ENCODE measurements at regions not wholly inside any gene's neighbourhood (a gene's known extent, or its start where the extent isn't known, plus 50 kb on each side); places are given as distances from the start of the nearest gene placed in this dataset.

DNA sequence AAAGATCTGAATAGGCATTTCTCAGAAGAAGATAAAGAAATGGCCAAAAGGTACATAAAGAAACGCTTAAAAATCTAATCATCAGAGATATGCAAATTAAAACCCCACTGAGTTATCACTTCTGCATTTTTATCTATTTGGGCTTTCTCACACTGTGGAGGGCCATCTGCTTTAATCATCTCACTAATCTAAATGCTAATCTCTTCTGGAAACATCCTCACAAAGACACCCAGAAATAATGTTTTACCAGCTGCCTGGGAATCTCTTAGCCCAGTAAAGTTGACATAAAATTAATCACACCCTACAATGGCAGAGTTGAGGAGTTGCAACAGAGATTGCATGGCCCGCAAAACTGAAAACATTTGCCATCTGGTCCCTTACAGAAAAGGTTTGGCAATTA is 407.9 kb upstream of the CYLC2 start:
- Histone ChIP-seq H3K4me3 (replicated peaks; ENCODE audit: insufficient read depth, low read length) (no peak overlapping the region), H3K27me3 (ENCODE audit: insufficient read depth, poor library complexity, severe bottlenecking) (no peaks in the 10 kb centered on the region), H3K27ac (replicated peaks) (no peak overlapping the region)
- DNase-seq (ENCODE audit: low read depth in 1 of 2, low spot score in 1 of 2), result no peak
- TF ChIP-seq SPI1 (IDR thresholded peaks at IDR 0.05; ENCODE audit: borderline replicate concordance, low read depth), result no peak
- no peak for TF ChIP-seq GABPA (IDR thresholded peaks at IDR 0.05; ENCODE audit: low read depth)
- TF ChIP-seq POLR2AphosphoS5 (IDR thresholded peaks at IDR 0.05; ENCODE audit: low read depth), result no peak
- TF ChIP-seq, protein P1, sequence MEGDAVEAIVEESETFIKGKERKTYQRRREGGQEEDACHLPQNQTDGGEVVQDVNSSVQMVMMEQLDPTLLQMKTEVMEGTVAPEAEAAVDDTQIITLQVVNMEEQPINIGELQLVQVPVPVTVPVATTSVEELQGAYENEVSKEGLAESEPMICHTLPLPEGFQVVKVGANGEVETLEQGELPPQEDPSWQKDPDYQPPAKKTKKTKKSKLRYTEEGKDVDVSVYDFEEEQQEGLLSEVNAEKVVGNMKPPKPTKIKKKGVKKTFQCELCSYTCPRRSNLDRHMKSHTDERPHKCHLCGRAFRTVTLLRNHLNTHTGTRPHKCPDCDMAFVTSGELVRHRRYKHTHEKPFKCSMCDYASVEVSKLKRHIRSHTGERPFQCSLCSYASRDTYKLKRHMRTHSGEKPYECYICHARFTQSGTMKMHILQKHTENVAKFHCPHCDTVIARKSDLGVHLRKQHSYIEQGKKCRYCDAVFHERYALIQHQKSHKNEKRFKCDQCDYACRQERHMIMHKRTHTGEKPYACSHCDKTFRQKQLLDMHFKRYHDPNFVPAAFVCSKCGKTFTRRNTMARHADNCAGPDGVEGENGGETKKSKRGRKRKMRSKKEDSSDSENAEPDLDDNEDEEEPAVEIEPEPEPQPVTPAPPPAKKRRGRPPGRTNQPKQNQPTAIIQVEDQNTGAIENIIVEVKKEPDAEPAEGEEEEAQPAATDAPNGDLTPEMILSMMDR (IDR thresholded peaks at IDR 0.05; ENCODE audit: insufficient read depth, low read length), result no peak
- no peak for TF ChIP-seq REST (IDR thresholded peaks at IDR 0.05; ENCODE audit: insufficient replicate concordance, low read depth)

GRCh38 chr9:102569436-102569835 is 425.7 kb upstream of the CYLC2 start:
- H3K27ac ChIP-seq (replicated peaks), result no peak overlapping the region
- DNase-seq (ENCODE audit: low read depth in 1 of 2, low spot score in 1 of 2), result no peak
- H3K4me3 ChIP-seq (replicated peaks; ENCODE audit: insufficient read depth, low read length), result no peak overlapping the region
- H3K27me3 ChIP-seq (ENCODE audit: insufficient read depth, poor library complexity, severe bottlenecking), result no peaks in the 10 kb centered on the region
- TF ChIP-seq SPI1 (IDR thresholded peaks at IDR 0.05; ENCODE audit: borderline replicate concordance, low read depth) (no peak), POLR2AphosphoS5 (IDR thresholded peaks at IDR 0.05; ENCODE audit: low read depth) (no peak), REST (IDR thresholded peaks at IDR 0.05; ENCODE audit: insufficient replicate concordance, low read depth) (no peak), GABPA (IDR thresholded peaks at IDR 0.05; ENCODE audit: low read depth) (no peak)
- TF ChIP-seq, protein P1 (IDR thresholded peaks at IDR 0.05; ENCODE audit: insufficient read depth, low read length), result no peak

DNA sequence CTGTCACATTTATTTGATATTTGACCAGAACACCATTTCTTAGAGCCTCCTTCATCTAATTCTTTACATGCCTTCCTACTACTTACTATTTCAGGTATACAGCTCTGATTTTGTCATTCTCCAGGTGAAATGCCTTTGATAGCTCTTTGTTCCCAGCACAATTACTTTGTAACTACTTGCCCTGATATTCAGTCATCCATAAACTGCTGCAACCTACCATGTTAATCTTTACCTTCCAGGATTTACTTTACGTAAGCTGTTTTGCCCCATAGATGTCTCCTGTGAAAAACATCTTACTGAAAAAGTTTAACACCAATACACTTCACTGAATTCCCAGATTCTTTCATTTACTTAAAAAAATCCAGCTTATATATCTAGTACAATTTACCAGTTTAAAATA is 443.8 kb upstream of the CYLC2 start:
- Histone ChIP-seq H3K27ac (replicated peaks) (no peak overlapping the region), H3K4me3 (replicated peaks; ENCODE audit: insufficient read depth, low read length) (no peak overlapping the region), H3K27me3 (ENCODE audit: insufficient read depth, poor library complexity, severe bottlenecking) (no peaks in the 10 kb centered on the region)
- DNase-seq (ENCODE audit: low read depth in 1 of 2, low spot score in 1 of 2), result no peak
- TF ChIP-seq, protein P1 (IDR thresholded peaks at IDR 0.05; ENCODE audit: insufficient read depth, low read length), result no peak
- TF ChIP-seq REST (IDR thresholded peaks at IDR 0.05; ENCODE audit: insufficient replicate concordance, low read depth), result no peak
- TF ChIP-seq SPI1 (IDR thresholded peaks at IDR 0.05; ENCODE audit: borderline replicate concordance, low read depth), result no peak
- TF ChIP-seq POLR2AphosphoS5 (IDR thresholded peaks at IDR 0.05; ENCODE audit: low read depth), result no peak
- no peak for TF ChIP-seq GABPA (IDR thresholded peaks at IDR 0.05; ENCODE audit: low read depth)
